ENCODE measurements at regions not wholly inside any gene's neighbourhood (a gene's known extent, or its start where the extent isn't known, plus 50 kb on each side); places are given as distances from the start of the nearest gene placed in this dataset.
"Not testable (repeated sequence)": the region's sequence is repeated elsewhere in the genome, so short reads cannot be mapped to it uniquely, and the experiment has no call there.

DNA sequence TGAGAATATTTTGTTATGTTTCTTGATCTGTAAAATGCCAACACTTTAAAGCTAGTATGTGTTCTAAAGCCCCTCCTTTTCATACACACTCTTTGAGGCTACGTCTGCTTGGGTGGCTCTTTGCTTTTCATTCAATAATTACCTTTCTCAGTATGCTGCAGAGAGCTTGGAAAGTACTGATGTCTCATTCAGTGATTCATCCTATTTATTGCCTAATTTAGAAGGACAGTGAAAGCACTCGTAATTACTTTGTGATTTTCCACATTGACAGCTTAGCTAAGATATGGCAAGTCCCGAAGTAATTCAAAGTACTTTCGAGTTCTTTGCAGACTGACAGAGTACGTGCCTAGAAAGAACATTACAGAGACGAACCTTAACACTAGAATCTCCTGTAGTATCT is 57.2 kb downstream of the BMP15 start:
- ChIA-PET CTCF (no interaction called here), POLR2A (no interaction called here)
- DNase-seq (ENCODE audit: low read depth, low spot score): no peak

DNA sequence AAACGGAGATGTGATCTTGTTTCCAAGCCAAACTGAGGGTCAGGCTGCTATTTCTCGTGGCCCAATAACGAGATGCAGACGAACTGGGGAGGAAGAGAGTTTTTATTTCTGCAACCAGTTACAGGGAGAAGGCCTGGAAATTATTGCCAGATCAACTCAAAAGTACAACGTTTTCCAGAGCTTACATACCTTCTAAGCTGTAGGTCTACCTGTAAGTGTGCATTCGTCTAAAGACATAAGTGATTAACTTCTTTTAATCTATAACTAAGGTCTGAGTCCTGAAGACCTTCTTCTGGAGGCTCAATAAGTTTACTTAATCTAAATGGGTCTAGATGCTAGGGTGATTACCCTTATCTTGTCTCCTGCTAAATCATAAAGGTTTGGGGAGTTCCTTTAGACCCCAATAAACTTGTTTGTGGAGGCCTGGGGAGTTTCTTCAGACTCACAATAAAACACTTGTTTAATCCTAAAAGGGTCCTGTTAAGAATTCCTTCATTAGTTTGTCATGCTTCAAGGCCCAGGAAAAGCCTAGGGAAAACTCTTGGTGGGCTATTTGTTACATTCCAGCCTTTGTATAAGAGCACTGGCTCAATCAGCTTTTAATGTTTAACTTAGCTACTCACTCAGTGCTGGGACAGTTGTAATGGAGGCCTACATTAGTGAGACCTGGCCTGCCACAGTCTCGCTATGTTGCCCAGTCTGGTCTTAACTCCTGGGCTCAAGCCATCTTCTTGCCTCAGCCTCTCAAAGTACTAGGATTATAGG is 58.5 kb downstream of the BMP15 start:
- CTCF ChIA-PET; DNase-seq (ENCODE audit: low read depth, low spot score); POLR2A ChIA-PET; H3K4me3 ChIP-seq (ENCODE audit: low read depth, low read length): not testable (repeated sequence)

More for the DNA sequence above, 57.2 kb downstream of the BMP15 start:
- no peak overlapping the region for H3K4me3 ChIP-seq (ENCODE audit: low read depth, low read length)
- TF ChIP-seq CTCF (IDR thresholded peaks at IDR 0.05; ENCODE audit: insufficient read depth, low read length, missing control alignments): no peak

DNA sequence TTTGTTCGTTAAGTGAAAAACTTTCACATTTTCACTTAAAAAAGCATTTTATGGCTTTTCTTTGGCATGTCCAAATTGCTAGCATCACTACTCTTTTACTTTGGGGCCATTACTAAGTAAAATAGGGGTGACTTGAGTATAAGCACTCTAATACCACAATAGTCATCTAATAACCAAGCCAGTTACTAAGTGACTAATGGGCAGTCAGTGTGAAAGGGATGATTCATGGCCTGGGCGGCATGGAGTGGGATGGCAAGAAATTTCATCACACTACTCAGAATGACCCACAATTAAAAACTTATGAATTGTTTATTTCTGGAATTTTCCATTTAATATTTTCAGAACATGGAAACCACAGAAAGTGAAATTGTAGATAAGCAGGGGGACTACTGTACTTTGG is 60.9 kb downstream of the BMP15 start:
- TF ChIP-seq CTCF (IDR thresholded peaks at IDR 0.05; ENCODE audit: insufficient read depth, low read length, missing control alignments): no peak
- no peak overlapping the region for H3K4me3 ChIP-seq (ENCODE audit: low read depth, low read length)
- no peak for DNase-seq (ENCODE audit: low read depth, low spot score)
- ChIA-PET CTCF (no interaction called here), POLR2A (no interaction called here)

GRCh38 chrX:50973199-50973598 is 62.7 kb downstream of the BMP15 start:
- no peak for DNase-seq (ENCODE audit: low read depth, low spot score)

GRCh38 chrX:50978920-50979682 is 68.6 kb downstream of the BMP15 start:
- POLR2A ChIA-PET: no interaction called here
- CTCF ChIA-PET: no interaction called here
- no peak overlapping the region for H3K4me3 ChIP-seq (ENCODE audit: low read depth, low read length)
- TF ChIP-seq CTCF (IDR thresholded peaks at IDR 0.05; ENCODE audit: insufficient read depth, low read length, missing control alignments): no peak
- no peak for DNase-seq (ENCODE audit: low read depth, low spot score)

More at GRCh38 chrX:50973199-50973598, 62.7 kb downstream of the BMP15 start:
- ChIA-PET POLR2A (no interaction called here), CTCF (no interaction called here)
- no peak for TF ChIP-seq CTCF (IDR thresholded peaks at IDR 0.05; ENCODE audit: insufficient read depth, low read length, missing control alignments)
- no peak overlapping the region for H3K4me3 ChIP-seq (ENCODE audit: low read depth, low read length)

GRCh38 chrX:50980251-50980650 is 69.7 kb downstream of the BMP15 start:
- TF ChIP-seq CTCF (IDR thresholded peaks at IDR 0.05; ENCODE audit: insufficient read depth, low read length, missing control alignments): no peak
- ChIA-PET CTCF (no interaction called here), POLR2A (no interaction called here)
- DNase-seq (ENCODE audit: low read depth, low spot score): no peak
- no peak overlapping the region for H3K4me3 ChIP-seq (ENCODE audit: low read depth, low read length)

Data from AG04449 (cell line).